A673 (cell line): ENCODE measurements at regions not wholly inside any gene's neighbourhood (a gene's known extent, or its start where the extent isn't known, plus 50 kb on each side); places are given as distances from the start of the nearest gene placed in this dataset.

Experiments
- BruUV-seq: library from RNA; stranded (reverse); fragments of 400-500 nt; replicated peaks from 2 replicates; lab custom pipeline; 2021; lab: Mats Ljungman, UMichigan
- CTCF ChIA-PET: fragments of 300-600 bp; sonication (Branson Sonifier 250); formaldehyde crosslinking; loops from one replicate; lab custom pipeline; 2022; ENCODE audit warnings: antibody characterized with exemption; lab: Charles Lee
- POLR2A ChIA-PET: fragments of 300-600 bp; sonication (Branson Sonifier 250); formaldehyde crosslinking; loops from one replicate; lab custom pipeline; 2022; ENCODE audit warnings: antibody characterized with exemption; ENCODE audit not compliant: low non-redundant PET; lab: Charles Lee
- DNase-seq: peaks from one replicate; pipeline ENCODE4 v3.0.0-alpha.2; 2015; ENCODE audit warnings: low spot score
- H3K27ac ChIP-seq: fragments of 200-600 bp; sonication (generic); 2 replicates; pipeline ENCODE4 v1.5.1; 2016; ENCODE audit warnings: mixed run types, low read depth, mild to moderate bottlenecking, mixed read lengths, antibody characterized with exemption, low read length; ENCODE audit not compliant: poor library complexity, severe bottlenecking
- H3K27me3 ChIP-seq: fragments of 200-600 bp; sonication (generic); replicated peaks from 2 replicates; pipeline ENCODE4 v1.6.1; 2017; ENCODE audit warnings: mixed run types, low read depth, mild to moderate bottlenecking, mixed read lengths, antibody characterized with exemption, low read length; ENCODE audit not compliant: insufficient read depth, poor library complexity
- H3K36me3 ChIP-seq: fragments of 200-600 bp; sonication (generic); 2 replicates; pipeline ENCODE4 v1.6.1; 2016; ENCODE audit warnings: mixed run types, mild to moderate bottlenecking, mixed read lengths, antibody characterized with exemption, low read length; ENCODE audit not compliant: insufficient read depth, poor library complexity, severe bottlenecking
- H3K4me1 ChIP-seq: fragments of 200-600 bp; sonication (generic); 2 replicates; pipeline ENCODE4 v1.6.1; 2017; ENCODE audit warnings: mixed run types, mild to moderate bottlenecking, mixed read lengths, antibody characterized with exemption, low read length; ENCODE audit not compliant: insufficient read depth, poor library complexity, severe bottlenecking
- H3K4me3 ChIP-seq: fragments of 200-600 bp; sonication (generic); 2 replicates; pipeline ENCODE4 v1.5.1; 2016; ENCODE audit warnings: low read depth, mixed run types, mild to moderate bottlenecking, mixed read lengths, low read length; ENCODE audit not compliant: poor library complexity, severe bottlenecking
- H3K9me3 ChIP-seq: fragments of 200-600 bp; sonication (generic); 2 replicates; pipeline ENCODE4 v1.6.1; 2016; ENCODE audit warnings: mixed run types, low read depth, mild to moderate bottlenecking, mixed read lengths, antibody characterized with exemption, low read length; ENCODE audit not compliant: poor library complexity, severe bottlenecking
- CTCF ChIP-seq: fragments of 300-800, 200-600 bp; sonication (generic); conservative IDR thresholded peaks from 2 replicates; pipeline ENCODE4 v1.5.1; 2017; ENCODE audit warnings: low read depth, mild to moderate bottlenecking, antibody characterized with exemption, low read length, moderate library complexity, mixed read lengths
- EZH2 ChIP-seq: fragments of 200-600 bp; sonication (generic); IDR thresholded peaks from 2 replicates; pipeline ENCODE4 v1.6.1; 2017; ENCODE audit warnings: borderline replicate concordance, low read depth, mild to moderate bottlenecking, mixed read lengths, antibody characterized with exemption, low read length; ENCODE audit not compliant: poor library complexity, severe bottlenecking
- intact Hi-C: fragments of 100-400 bp; cut with micrococcal nuclease; formaldehyde crosslinking; loops from one replicate; pipeline ENCODE4 v1.10.0; 2022; ENCODE audit not compliant: unreplicated experiment

- H3K27ac ChIP-seq = no peak overlapping the region
- BruUV-seq = no TSS peak
- peaks cover 6% of the 10 kb centered on the region for H3K9me3 ChIP-seq
- H3K4me3 ChIP-seq = no peak overlapping the region
- H3K4me1 ChIP-seq = peaks cover 21% of the 10 kb centered on the region
- ChIA-PET POLR2A (no interaction called here), CTCF (no interaction called here)
- no peaks in the 10 kb centered on the region for H3K36me3 ChIP-seq
- intact Hi-C loops = no loop called here
- no peak for DNase-seq
- TF ChIP-seq CTCF (no peak), EZH2 (no peak)
- H3K27me3 ChIP-seq = no peaks in the 10 kb centered on the region
These were observed 111.2 kb upstream of the RIPOR2 start for GRCh38 chr6:25046942-25047341.

GRCh38 chr6:25050356-25050755, 114.6 kb upstream of the RIPOR2 start:
- DNase-seq = peak; percentile 89
- TF ChIP-seq EZH2 (no peak), CTCF (no peak)
- BruUV-seq = no TSS peak
- ChIA-PET CTCF (interaction anchor here (0.6 kb wide), 1 partner anchor 13 kb away, joined by 3 read pairs; no protein-coding TSS in a partner anchor), POLR2A (no interaction called here)
- Histone ChIP-seq H3K4me1 (peaks cover 42% of the 10 kb centered on the region), H3K4me3 (no peak overlapping the region), H3K9me3 (peaks cover 6% of the 10 kb centered on the region), H3K27me3 (no peaks in the 10 kb centered on the region), H3K36me3 (no peaks in the 10 kb centered on the region), H3K27ac (peak overlapping the region; percentile 75)
- intact Hi-C loops = no loop called here

- ChIA-PET POLR2A (no interaction called here), CTCF (no interaction called here)
- Histone ChIP-seq H3K27me3 (no peaks in the 10 kb centered on the region), H3K4me3 (no peak overlapping the region), H3K4me1 (peaks cover 42% of the 10 kb centered on the region), H3K27ac (peak overlapping the region; percentile 75), H3K36me3 (no peaks in the 10 kb centered on the region), H3K9me3 (peaks cover 6% of the 10 kb centered on the region)
- no peak for DNase-seq
- BruUV-seq = no TSS peak
- intact Hi-C loops = no loop called here
- no peak for TF ChIP-seq CTCF
- no peak for TF ChIP-seq EZH2
These were observed 115.3 kb upstream of the RIPOR2 start for GRCh38 chr6:25051083-25051482.
